ENCODE measurements at regions not wholly inside any gene's neighbourhood (a gene's known extent, or its start where the extent isn't known, plus 50 kb on each side); places are given as distances from the start of the nearest gene placed in this dataset.

DNA sequence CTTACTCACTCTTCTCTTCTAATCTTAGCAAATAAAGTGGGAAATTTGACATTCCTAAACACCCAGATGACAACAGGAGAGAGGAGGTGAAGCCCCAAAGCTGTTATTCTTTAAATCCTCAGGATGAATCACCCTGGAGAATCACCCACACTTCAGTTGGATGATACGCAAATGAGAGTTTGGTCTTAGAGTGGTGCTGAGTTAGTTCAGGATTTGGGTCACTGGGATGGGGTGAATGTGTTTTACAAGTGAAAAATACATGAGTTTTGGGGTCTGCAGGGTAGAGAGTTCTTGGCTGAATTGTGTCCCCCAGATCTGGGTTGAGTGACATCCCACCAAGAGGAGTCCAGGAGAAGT, 117.2 kb downstream of the GGTLC2 start:
- TF ChIP-seq, protein P1, sequence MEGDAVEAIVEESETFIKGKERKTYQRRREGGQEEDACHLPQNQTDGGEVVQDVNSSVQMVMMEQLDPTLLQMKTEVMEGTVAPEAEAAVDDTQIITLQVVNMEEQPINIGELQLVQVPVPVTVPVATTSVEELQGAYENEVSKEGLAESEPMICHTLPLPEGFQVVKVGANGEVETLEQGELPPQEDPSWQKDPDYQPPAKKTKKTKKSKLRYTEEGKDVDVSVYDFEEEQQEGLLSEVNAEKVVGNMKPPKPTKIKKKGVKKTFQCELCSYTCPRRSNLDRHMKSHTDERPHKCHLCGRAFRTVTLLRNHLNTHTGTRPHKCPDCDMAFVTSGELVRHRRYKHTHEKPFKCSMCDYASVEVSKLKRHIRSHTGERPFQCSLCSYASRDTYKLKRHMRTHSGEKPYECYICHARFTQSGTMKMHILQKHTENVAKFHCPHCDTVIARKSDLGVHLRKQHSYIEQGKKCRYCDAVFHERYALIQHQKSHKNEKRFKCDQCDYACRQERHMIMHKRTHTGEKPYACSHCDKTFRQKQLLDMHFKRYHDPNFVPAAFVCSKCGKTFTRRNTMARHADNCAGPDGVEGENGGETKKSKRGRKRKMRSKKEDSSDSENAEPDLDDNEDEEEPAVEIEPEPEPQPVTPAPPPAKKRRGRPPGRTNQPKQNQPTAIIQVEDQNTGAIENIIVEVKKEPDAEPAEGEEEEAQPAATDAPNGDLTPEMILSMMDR (IDR thresholded peaks at IDR 0.05): no peak
- TF ChIP-seq POLR2A (IDR thresholded peaks at IDR 0.05): no peak
- TF ChIP-seq POLR2AphosphoS5 (IDR thresholded peaks at IDR 0.05; ENCODE audit: insufficient read depth in 1 of 2, low read depth in 1 of 2): no peak
